Ovary (tissue), 3 donors: ENCODE measurements at regions not wholly inside any gene's neighbourhood (a gene's known extent, or its start where the extent isn't known, plus 50 kb on each side); places are given as distances from the start of the nearest gene placed in this dataset.

Experiments used
- CTCF ChIP-seq, 3 donors: fragments of 450-650 bp in 2 of 3; fragments of 200-600 bp in 1 of 3; IDR thresholded peaks; one replicate each; pipeline versions ENCODE4 v1.5.1 to v1.8.0; 2016 to 2022; ENCODE audit warnings: antibody characterized with exemption in 3 of 3, mild to moderate bottlenecking in 1 of 3
- EP300 ChIP-seq: sonication (generic); formaldehyde crosslinking; IDR thresholded peaks from one replicate; pipeline ENCODE4 v1.6.1; 2017; ENCODE audit warnings: antibody characterized with exemption
- donor health status: DM: no; HTN: no; CAD: no.

GRCh38 chrX:69313617-69314290 lies 148.5 kb upstream of the PJA1 start:
- no peak for TF ChIP-seq CTCF (IDR thresholded peaks at IDR 0.05)
- TF ChIP-seq EP300 = no peak
